Stimulated activated CD4-positive, alpha-beta T cell treated with anti-CD3 and anti-CD28 coated beads, Interleukin-2, amount 100 ng/mL, for 48 hours (primary cell): ENCODE measurements at regions not wholly inside any gene's neighbourhood (a gene's known extent, or its start where the extent isn't known, plus 50 kb on each side); places are given as distances from the start of the nearest gene placed in this dataset.
"Not testable (repeated sequence)": the region's sequence is repeated elsewhere in the genome, so short reads cannot be mapped to it uniquely, and the experiment has no call there.

Source experiments
- DNase-seq, 2 donors: peaks; one replicate each; pipeline ENCODE4 v3.0.0-alpha.2; 2020

DNA sequence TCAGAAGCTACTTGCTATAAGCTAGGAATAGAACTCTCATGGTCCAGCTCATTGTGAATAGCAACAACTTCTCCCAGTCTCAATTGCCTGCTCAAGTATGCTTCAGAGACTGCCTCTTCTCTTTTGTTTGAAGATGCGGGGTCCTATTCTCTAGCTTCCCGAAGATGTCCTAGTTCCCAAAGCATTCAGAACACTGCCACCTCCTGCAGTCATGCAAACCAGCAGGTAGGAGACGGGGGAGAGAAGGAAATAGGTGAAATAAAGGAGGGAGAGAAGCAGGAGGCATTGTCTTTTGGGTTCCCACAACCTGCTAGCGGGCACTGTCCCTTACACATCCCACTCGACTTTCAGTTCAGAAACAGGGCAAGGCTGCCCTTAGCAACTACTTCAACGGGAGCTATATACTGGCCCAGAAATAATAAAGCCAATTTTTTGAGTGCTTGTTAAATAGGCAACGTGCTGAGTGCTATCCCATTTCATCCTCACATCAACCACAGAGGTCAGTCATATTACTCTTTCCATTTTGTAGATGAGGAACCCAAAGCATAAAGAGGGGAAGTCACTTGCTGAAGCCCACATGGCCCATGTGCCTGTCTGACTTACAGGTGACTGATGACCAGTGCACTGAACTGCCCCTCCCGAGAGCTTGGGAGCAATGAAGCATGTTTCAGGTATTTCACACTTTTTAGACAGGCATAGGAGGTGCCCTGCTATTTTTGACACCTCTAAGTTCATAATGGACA is 61.9 kb upstream of the ATXN1 start:
- DNase-seq = no peak

DNA sequence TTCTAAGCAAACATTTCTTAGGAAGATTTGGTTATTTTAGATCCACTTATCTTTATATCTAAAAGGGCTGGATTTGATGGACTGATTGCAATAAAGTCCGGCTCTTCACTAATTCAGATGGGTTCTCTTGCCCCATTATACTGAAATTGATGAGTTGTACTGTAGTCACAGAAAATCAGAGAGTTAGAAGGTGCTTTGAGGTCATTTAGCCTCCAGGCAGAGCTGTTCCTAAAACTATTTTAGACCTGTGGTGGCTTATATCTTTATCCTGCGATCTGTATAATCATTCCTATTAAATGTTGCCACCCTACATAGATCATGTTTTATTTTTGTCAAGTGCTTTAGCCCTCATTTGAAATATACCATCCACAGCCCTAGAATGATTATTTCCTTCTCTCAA is 61.3 kb upstream of the ATXN1 start:
- no peak for DNase-seq

DNA sequence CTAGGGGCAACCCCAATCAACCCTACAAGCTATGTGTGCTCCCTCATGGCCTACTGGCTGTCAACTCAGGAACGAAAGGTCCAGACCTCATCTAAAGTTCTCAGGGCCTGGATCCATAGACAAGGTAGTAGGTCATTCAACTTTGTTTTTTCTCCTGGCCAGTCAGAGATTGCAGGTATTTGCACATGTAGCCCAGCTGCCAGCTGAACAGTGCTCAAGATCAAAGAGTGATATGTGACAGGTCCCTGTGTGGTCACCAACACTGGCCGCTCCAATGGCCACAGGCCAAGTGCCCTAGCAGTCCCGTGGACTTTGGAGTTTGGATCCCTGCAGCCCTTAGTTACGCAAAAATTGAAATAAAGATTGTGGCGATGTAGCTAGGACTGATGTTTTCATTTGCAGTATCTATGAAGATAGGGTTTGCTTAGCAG is 60.6 kb upstream of the ATXN1 start:
- DNase-seq = no peak

DNA sequence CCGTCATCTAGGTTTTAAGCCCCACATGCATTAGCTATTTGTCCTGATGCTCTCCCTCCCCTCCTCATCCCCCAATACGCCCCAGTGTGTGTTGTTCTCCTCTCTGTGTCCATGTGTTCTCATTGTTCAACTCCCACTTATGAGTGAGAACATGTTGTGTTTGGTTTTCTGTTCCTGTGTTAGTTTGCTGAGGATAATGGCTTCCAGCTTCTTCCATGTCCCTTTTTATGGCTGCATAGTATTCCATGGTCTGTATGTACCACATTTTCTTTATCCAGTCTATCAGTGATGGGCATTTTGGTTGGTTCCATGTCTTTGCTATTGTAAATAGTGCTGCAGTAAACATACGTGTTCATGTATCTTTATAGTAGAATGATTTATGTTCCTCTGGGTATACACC is 59.0 kb upstream of the ATXN1 start:
- not testable (repeated sequence) for DNase-seq

DNA sequence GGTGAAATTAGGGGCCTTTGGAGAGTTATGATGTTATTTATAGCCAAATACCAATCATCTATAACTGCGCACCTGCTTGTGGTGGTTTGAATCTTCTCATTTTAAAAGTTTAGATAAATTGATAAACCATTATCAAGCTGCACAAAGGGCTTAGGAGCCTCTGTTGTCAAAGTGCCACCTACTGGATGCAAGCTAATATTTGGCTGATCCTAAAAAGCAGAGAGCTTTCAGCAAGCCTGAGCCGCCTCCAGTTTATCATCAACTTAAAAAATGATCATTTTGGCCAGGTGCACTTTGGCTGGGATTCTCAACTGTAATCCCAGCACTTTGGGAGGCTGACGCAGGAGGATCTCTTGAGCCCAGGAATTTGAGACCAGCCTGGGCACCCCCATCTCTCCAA is 58.5 kb upstream of the ATXN1 start:
- no peak for DNase-seq

DNA sequence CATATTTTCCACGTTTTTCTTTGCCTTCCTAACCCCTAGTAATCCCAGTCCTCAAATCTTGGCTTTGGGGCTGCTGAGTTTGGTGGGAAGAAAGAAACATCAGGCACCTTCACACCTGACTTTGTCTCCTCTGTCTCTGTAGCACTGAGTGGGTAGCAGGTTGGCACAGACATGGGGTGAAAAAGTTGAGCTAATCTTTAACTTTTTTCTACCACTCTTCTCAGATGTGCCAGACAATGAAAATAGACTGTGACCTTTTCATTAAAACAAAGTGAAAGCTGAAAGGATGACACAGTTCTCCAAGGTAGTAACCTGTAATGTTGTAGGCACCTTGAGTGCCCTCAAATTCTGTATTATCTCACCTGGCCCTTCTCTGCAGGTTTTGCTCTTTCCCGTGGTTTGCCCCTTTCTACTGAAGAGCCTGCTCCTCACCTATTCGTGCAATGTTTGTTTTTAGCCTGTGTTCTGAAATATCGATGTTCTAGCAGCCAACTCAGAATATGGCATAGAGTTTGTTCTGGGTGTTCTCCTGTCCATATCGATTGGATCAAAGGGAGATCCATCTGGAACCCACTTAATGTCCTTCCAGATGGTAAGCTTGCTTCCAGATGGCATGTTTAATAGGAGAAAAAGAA is 57.8 kb upstream of the ATXN1 start:
- DNase-seq = no peak

DNA sequence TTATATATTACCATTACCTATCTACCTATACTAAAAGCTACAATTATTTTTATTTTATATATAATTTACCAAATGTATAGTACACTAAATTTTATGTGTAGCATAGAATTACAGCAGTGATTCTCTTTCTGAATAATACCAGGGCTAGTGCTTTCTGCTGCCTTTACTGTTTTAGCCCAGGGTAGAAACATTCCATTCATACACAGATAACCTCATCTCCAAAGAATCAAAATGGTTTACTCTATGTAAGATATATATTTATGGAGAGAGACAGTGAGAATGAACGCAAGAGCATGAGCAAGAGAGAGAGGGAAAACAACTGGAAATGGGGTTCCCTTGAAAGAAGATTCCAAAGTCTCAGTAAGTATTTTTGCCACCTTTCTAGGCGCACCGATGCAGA is 56.3 kb upstream of the ATXN1 start:
- no peak for DNase-seq

DNA sequence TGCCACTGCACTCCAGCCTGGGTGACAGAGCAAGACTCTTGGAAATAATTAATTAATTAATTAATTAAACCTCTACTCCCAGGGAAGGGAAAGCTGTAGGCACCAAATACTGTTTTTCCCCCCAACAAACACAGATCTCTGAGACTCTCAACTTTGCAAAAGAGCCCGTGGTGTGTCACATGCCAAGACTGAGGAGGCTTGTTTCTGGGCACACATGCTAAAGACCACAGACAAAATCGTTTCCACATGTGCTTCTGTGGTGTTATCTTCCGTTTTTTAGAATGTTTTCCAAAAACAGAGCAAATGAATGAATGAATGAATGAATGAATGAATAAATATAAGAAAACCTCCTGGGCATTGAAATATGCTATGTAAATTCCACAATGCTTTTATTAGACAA is 55.6 kb upstream of the ATXN1 start:
- DNase-seq = no peak

DNA sequence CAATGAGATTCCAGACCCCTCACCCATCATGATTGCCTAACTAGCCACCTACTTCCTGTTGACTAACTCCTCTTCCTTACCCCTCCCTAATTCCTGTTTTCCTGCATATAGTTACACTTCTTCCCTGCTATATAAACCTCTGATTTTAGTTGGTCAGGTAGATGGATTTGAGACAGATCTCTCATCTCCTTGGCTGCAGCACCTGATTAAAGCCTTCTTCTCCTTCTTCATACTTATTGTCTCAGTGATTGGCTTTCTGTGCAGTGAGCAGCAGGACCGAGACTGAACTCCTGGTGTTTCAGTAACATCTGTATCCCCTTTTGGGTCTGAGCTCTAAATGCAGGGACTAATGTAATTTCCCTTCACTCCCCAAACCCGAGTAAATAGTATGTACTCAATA is 51.7 kb upstream of the ATXN1 start:
- no peak for DNase-seq

DNA sequence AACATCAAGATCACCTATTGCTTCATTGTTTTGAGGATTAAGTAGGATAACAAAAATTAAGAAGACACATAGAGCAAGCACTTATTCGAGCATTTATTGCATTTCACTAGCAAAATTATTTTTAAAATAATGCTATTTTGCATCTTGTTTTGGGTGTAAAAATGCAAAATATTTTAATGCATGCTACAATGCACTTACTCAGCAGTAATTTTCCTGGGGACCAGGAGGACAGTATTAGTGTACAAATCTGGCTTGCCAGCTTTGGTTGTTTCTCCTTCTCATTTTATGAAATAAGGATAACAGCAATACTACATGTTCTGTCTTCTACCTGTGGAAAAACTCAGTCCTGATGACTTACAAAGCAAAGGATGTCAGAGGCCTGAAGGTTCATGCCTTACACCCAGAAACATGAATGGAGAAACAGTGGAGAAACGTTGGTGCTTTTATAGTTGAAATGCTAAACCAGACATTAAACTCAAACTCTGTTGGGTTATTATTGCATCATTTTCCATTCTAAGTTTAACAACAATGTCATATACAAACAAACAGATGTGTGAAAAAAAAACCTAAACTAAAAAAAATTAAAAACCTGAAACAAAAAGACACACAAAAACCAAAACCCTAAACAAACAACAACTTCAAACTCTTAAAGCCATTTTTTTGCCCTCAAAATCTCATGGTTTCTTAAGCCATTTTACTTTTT is 50.2 kb upstream of the ATXN1 start:
- DNase-seq = no peak
